ENCODE measurements at regions not wholly inside any gene's neighbourhood (a gene's known extent, or its start where the extent isn't known, plus 50 kb on each side); places are given as distances from the start of the nearest gene placed in this dataset.
"Not testable (repeated sequence)": the region's sequence is repeated elsewhere in the genome, so short reads cannot be mapped to it uniquely, and the experiment has no call there.

DNA sequence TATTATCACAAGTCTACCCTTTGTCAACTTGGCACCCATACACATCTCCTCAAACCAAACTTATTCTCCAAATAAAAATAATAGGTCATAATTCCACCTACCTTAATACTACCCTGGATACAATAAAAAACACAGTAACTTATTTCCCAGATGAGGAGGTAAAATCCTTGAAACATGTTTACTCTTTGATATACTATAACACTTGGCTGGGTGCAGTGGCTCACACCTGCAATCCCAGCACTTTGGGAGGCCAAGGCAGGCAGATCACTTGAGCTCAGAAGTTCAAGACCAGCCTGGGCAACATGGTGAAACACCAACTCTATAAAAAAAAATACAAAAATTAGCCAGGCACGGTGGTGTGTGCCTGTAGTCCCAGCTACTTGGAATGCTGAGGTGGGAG lies 54.4 kb upstream of the PRSS3 start:
- DNase-seq = not testable (repeated sequence)

DNA sequence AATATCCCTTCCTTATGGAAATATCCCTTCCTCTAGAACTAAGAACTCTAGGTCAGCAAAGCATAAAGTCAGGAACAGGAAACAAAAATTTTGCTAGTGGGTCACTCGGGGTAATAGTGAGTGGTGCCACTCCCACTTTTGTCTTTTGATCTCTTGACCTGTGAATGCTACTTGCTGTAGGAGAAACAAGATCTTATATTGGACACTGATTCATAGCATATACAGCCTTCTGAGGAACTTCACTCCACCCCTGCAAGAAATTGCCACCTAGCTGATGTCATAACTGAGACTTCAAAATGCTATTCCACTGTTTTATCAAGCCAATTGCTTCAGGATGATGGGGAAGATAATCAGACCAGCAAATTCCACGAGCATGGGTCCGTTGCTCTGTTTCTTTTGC lies 53.3 kb upstream of the PRSS3 start:
- DNase-seq = no peak

DNA sequence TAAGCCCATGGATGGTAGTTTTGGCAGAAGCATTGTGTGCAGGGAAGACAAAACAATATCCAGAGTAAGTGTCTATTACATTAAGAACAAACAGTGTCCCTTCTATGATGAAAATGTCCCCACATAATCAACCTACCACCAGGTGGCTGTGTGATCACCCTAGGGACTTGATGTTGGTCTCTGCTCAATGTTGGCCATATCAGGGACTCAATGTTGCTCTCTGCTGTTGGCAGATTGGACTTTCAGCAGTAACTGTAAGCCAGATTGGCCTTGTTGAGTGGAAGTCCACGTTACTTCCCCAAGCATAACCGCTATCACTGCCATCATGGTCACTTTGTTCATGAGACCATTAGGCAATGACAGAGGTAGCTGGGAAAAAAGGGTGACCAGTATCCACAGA lies 52.8 kb upstream of the PRSS3 start:
- no peak for DNase-seq
